Head of caudate nucleus (tissue), 42 donors: ENCODE measurements at regions not wholly inside any gene's neighbourhood (a gene's known extent, or its start where the extent isn't known, plus 50 kb on each side); places are given as distances from the start of the nearest gene placed in this dataset.
A peak's percentile ranks its signal among the peaks of the same experiment; 100 is the strongest.
"Not testable (repeated sequence)": the region's sequence is repeated elsewhere in the genome, so short reads cannot be mapped to it uniquely, and the experiment has no call there.

Experiments used
- DNase-seq, 42 donors: peaks; one replicate each; pipeline versions ENCODE4 v3.0.0 to v3.0.0-alpha.2; 2020 to 2021; ENCODE audit warnings: mixed read lengths in 7 of 42
- intact Hi-C: fragments of 100-400 bp; cut with DNase I; formaldehyde crosslinking; loops from one replicate; pipeline ENCODE4 v1.15.0; 2022

DNA sequence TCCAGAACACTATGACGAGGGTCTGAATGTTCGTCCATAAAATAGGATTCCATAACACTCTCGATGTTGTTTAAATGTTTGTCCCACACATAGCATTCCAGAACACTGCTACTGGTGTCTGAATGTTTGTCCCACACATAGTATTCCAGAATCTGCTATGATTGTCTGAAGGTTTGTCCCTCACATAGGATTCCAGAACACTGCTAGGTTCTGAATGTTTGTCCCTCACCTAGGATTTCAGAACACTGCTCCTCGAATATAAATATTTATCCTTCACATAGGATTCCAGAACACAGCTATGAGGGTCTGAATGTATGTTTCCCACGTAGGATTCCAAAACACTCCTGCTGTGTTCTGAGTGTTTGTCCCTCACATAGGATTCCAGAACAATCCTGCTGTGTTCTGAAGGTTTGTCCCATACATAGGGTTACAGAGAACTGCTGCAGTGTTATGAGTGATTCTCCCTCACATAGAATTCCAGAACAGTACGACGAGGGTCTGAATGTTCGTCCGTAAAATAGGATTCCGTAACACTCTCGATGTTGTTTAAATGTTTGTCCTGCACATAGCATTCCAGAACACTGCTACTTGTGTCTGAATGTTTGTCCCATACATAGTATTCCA is 215.3 kb downstream of the FOXD4L6 start:
- no peak for DNase-seq
- intact Hi-C loops: no loop called here

DNA sequence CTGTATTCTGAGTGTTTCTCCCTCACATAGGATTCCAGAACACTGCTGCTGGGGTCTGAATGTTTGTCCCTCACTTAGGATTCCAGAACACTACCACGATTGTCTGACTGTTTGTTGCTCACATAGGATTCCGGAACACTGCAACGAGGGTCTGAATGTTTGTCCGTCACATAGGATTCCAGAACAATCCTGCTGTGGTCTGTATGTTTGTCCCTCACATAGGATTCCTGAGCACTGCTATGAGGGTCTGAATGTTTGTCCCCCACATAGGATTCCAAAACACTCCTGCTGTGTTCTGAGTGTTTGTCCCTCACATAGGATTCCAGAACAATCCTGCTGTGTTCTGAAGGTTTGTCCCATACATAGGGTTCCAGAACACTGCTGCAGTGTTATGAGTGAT is 215.8 kb downstream of the FOXD4L6 start:
- intact Hi-C loops: not testable (repeated sequence)

DNA sequence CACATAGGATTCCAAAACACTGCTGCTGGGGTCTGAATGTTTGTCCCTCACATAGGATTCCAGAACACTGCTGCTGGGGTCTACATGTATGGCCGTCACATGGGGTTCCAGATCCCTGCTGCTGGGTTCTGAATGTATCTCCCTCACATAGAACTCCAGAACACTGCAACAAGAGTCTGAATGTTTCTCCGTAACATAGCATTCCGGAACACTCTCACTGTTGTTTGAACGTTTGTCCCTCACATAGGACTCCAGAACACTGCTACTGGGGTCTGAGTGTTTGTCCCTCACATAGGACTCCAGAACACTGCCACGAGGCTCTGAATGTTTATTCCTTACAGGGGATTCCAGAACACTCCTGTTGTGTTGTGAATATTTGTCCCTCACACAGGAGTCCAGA is 216.8 kb downstream of the FOXD4L6 start:
- DNase-seq: no peak
- intact Hi-C loops: no loop called here

More for the DNA sequence above, 215.8 kb downstream of the FOXD4L6 start:
- DNase-seq: not testable (repeated sequence)

DNA sequence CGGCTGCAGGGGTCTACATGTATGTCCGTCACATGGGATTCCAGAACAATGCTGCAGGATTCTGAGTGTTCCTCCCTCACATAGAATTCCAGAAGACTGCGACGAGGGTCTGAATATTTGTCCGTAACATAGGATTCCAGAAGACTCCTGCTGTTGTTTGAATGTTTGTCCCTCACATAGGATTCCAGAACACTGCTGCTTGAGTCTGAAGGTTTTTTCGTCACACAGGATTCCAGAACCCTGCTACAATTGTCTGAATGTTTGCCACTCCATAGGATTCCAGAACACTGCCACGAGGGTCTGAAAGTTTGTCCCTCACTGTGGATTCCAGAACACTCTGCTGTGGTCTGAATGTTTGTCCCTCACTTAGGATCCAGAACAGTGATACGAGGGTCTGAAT is 217.5 kb downstream of the FOXD4L6 start:
- DNase-seq, intact Hi-C loops: not testable (repeated sequence)

DNA sequence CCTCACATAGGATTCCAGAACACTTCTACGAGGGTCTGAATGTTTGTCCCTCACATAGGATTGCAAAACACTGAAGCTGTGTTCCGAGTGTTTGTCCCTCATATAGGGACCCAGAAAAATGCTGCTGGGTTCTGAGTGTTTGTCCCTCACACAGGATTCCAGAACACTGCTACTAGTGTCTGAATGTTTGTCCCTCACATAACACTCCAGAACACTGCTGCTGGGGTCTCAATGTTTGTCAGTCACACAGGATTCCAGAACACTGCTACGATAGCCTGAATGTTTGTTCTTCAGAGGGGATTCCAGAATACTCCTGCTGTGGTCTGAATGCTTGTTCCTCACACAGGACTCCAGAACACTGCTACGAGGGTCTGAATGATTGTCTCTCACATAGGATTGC is 218.7 kb downstream of the FOXD4L6 start:
- intact Hi-C loops: no loop called here
- no peak for DNase-seq

DNA sequence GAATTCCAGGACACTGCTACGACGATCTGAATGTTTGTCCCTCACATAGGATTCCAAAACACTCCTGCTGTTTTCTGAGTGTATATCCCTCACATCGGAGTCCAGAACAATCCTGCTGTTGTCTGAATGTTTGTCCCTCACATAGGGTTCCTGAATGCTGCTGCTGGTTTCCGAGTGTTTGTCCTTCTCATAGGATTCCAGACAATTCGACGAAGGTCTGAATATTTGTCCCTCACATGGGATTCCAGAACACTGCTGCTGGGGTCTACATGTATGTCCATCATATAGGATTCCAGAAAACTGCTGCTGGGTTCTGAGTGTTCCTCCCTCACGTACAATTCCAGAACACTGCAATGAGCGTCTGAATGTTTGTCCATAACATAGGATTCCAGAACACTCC is 219.4 kb downstream of the FOXD4L6 start:
- intact Hi-C loops, DNase-seq: not testable (repeated sequence)

DNA sequence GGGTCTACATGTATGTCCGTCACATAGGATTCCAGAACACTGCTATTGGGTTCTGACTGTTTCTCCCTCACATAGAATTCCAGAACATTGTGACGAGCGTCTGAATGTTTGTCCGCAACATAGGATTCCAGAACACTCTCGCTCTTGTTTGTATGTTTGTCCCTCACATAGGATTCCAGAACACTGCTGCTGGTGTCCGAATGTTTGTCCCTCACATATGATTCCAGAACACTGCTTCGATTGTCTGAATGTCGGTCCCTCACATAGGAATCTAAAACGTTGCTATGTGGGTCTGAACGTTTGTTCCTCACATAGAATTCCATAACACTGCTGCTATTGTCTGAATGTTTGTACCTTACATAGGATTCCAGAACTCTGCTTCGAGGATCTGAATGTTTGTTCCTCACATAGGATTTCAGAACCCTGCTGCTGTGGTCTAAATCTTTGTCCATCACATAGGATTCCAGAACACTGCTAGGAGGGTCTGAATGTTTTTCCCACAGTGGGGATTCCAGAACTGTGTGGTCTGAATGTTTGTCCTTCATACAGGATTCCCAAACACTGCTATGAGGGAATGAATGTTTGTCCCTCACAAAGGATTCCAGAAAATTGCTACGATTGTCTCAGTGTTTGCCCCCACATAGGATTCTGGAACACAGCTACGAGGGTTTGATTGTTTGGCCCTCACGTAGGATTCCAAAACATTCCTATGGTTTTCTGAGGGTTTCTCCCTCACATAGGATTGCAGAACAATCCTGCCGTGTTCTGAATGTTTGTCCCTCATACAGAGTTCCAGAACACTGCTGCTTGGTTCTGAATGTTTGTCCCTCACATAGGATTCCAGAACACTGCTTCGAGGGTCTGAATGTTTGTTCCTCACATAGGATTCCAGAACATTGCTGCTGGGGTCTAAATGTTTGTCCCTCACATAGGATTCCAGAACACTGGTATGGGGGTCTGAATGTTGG is 220.5 kb downstream of the FOXD4L6 start:
- no peak for DNase-seq
- intact Hi-C loops: no loop called here

DNA sequence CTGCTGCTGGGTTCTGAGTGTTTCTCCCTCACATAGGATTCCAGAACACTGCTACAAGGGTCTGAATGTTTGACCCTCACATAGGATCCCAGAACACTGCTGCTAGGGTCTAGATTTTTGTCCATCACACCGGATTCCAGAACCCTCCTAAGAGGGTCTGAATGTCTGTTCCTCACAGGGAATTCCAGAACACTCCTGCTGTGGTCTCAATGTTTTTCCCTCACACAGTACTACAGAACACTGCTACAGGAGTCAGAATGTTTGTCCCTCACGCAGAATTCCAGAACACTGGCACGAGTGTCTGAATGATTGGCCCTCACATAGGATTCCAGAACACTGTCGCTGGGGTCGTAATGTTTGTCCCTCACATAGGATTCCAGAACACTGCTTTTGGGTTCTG is 221.6 kb downstream of the FOXD4L6 start:
- DNase-seq, intact Hi-C loops: not testable (repeated sequence)

DNA sequence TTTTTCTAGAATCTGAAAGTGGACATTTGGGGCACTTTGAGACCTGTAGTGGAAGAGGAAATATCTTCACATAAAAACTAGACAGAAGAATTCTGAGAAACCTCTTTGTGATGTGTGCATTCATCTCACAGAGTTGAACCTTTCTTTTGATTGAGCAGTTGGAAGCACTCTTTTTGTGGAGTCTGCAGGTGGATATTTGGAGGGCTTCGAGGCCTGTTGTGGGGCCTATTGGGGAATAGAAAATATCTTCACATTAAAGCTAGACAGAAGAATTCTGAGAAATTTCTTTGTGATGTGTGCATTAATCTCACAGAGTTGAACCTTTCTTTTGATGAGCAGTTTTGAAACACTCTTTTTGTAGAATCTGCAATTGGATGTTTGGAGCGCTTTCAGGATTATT is 236.2 kb downstream of the FOXD4L6 start:
- intact Hi-C loops, DNase-seq: not testable (repeated sequence)

DNA sequence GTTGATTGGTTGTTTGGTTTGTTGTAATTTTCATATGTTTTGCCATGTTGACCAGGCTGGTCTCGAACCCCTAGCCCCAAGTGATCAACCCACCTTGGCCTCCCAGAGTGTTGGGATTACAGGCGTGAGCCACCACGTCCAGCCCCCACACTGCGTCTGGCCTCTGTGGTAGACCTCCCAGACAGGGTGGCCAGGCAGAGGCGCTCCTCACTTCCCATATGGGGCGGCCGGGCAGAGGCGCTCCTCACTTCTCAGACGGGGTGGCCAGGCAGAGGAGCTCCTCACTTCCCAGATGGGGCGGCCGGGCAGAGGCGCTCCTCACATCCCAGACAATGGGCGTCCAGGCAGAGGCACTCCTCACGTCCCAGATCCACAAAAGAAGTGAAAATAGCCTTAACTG is 242.6 kb downstream of the FOXD4L6 start:
- intact Hi-C loops, DNase-seq: not testable (repeated sequence)

DNA sequence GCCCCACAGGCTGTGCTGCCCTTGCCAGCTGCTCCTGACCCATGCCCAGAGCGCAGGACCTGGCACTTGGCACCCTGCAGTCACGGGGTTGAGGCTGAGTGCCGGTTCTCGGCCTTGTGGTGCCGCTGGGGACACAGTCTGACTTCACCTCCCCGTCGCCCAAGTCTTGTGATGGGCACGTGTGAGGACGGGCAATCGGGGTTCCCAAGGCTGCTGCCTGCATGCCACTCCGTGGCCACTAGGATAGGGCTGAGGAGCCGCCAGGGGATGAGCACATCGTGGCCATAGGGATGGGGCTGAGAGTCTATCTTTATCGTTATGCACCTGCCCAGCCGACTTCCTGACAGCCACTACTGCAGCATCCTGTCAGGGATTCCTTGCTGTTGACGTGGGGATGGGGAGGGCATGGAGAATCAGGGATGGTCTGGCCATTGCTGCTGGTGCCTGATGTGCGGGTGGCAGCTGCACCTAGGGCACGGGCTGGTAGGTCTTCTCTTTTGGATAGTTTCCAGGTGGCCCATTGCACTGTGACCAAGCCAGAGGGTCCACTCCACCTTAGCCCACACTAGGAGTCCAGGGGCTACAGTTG is 243.5 kb downstream of the FOXD4L6 start:
- intact Hi-C loops: not testable (repeated sequence)
- DNase-seq: peak in 7 of 42 donors; percentile 4 to 41 (median 18)

DNA sequence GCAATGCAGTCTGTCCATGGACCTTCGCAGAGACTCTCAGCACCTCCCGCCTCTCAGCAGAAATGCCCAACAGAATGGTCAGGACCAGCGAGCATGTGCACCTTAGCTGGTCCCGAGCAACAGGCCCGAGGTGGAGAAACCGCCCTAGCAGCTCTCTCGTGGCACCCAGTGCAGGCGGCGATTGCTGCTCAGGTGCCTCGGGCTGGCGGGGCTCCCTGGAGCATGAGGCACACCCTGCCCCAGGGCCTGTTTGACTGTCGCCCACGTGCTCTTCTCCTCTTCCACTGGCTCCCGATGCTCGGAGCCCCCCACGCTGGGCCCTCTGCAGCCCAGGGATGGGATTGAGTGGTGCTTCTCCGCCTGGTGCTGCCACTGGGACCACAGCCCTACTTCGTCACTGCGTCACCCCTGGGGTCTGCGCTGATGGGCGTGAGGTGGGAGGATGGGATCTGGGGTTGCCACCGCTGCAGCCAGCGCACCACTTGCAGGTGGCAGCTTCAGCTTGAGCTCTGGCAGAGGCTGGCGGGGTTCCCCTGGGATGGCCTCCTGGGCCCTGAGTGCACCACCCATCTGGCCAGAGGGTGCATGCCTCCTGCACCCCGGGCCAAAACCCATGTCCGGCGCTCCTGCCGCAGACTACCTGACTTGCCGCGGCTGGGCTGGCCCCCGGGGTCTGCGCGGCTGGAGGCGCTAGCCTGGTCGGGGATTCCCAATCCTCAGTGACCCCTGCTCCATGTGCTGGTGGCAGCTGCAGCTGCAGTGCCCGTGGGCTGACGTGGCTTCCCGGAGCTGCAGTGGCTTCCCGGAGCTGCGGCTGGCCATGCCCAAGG is 244.2 kb downstream of the FOXD4L6 start:
- peak in 6 of 42 donors; percentile 2 to 44 (median 6) for DNase-seq
- intact Hi-C loops: no loop called here

DNA sequence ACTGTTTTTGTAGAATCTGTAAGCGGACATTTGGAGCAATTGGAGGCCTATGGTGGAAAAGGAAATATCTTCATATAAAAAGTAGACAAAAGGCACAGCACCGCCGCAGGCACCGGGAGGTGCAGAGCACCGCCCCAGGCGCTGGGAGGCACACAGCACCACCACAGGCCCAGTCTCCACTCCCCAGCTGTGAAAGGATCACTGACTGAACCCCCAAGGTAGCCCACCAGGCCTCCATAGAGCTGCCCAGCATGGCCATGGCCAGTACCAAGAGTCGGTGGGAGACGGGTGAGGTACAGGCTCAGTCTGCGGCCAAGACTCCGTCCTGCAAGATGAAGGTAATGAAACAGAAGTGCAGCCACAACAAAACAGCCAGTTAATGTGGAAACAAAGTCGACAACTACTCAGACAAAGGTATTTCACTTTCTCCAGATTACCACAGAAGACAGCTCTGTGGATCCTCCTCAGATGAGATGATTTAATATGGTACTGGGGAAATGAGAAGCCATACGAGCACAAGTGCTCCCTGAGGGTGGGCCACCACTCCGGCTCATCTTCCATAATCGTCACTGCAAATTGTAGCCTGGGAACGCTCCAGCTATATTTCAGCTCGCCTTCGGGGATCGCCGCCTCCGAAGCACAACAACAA is 244.9 kb downstream of the FOXD4L6 start:
- intact Hi-C loops: not testable (repeated sequence)
- DNase-seq: peak in 1 of 42 donors; percentile 14

DNA sequence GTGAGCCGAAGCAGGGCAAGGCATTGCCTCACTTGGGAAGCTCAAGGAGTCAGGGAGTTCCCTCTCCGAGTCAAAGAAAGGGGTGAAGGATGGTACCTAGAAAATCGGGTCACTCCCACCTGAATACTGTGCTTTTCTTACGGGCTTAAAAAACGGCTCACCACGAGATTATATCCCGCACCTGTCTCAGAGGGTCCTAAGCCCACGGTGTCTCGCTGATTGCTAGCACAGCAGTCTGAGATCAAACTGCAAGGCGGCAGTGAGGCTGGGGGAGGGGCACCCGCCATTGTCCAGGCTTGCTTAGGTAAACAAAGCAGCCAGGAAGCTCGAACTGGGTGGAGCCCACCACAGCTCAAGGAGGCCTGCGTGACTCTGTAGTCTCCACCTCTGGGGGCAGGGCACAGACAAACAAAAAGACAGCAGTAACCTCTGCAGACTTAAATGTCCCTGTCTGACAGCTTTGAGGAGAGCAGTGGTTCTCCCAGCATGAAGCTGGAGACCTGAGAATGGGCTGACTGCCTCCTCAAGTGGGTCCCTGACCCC is 254.7 kb downstream of the FOXD4L6 start:
- intact Hi-C loops, DNase-seq: not testable (repeated sequence)

DNA sequence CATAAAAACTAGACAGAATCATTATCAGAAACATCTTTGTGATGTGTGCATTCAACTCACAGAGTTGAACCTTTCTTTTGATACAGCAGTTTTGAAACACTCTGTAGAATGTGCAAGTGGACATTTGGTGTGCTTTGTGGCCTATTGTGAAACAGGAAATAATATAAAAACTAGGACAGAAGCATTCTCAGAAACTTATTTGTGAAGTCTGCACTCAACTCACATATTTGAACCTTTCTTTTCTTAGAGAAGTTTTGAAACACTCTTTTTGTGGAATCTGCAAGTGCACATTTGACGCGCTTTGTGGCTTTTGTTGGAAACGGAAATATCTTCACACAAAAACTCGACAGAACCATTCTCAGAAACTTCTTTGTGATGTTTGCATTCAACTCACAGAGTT is 260.0 kb downstream of the FOXD4L6 start:
- intact Hi-C loops, DNase-seq: not testable (repeated sequence)
